IMR-90 (cell line): ENCODE measurements at regions not wholly inside any gene's neighbourhood (a gene's known extent, or its start where the extent isn't known, plus 50 kb on each side); places are given as distances from the start of the nearest gene placed in this dataset.

Source experiments
- ATAC-seq: fragments of 200-7000 bp; cut with Tn5 transposase; 2 replicates; pipeline ENCODE4 v1.9.1; 2020; ENCODE audit warnings: low read depth, mild to moderate bottlenecking, moderate library complexity
- BruUV-seq: library from RNA; stranded (reverse); fragments of 400-500 nt; replicated peaks from 2 replicates; lab custom pipeline; 2021; lab: Mats Ljungman, UMichigan
- CTCF ChIA-PET: fragments of 300-600 bp; formaldehyde crosslinking; extraction: SDS; loops from one replicate; lab custom pipeline; 2021; ENCODE audit warnings: antibody characterized with exemption; lab: Yijun Ruan, JAX
- POLR2A ChIA-PET: fragments of 300-600 bp; sonication (Branson Sonifier 250); formaldehyde crosslinking; loops from one replicate; lab custom pipeline; 2022; ENCODE audit warnings: antibody characterized with exemption; ENCODE audit not compliant: unreplicated experiment; lab: Charles Lee
- DNase-seq: peaks from one replicate; pipeline ENCODE4 v3.0.0; 2013
- H2AFZ ChIP-seq: replicated peaks from 2 replicates; pipeline ENCODE3; 2013; ENCODE audit warnings: low read length, mild to moderate bottlenecking; ENCODE audit not compliant: poor library complexity
- H2AK5ac ChIP-seq: 2 replicates; pipeline ENCODE4 v1.6.1; 2013; ENCODE audit warnings: low read depth, low read length, inconsistent platforms
- H2AK9ac ChIP-seq: replicated peaks from 2 replicates; pipeline ENCODE3; 2013; ENCODE audit warnings: mild to moderate bottlenecking, low read depth, low read length, moderate library complexity; ENCODE audit not compliant: poor library complexity
- H2BK120ac ChIP-seq: 2 replicates; pipeline ENCODE4 v1.6.1; 2013; ENCODE audit warnings: low read depth, low read length, inconsistent platforms
- H2BK15ac ChIP-seq: 3 replicates; pipeline ENCODE4 v1.6.1; 2013; ENCODE audit warnings: low read depth, low read length, inconsistent platforms
- H2BK20ac ChIP-seq: 2 replicates; pipeline ENCODE4 v1.6.1; 2013; ENCODE audit warnings: low read depth, mild to moderate bottlenecking, inconsistent platforms, low read length, moderate library complexity
- H2BK5ac ChIP-seq: 2 replicates; pipeline ENCODE4 v1.6.1; 2013; ENCODE audit warnings: mild to moderate bottlenecking, low read depth, low read length, inconsistent platforms; ENCODE audit not compliant: poor library complexity, severe bottlenecking
- H3K14ac ChIP-seq: replicated peaks from 2 replicates; pipeline ENCODE4 v1.6.1; 2013; ENCODE audit warnings: low read depth, low read length, inconsistent platforms
- H3K18ac ChIP-seq: 2 replicates; pipeline ENCODE4 v1.6.1; 2013; ENCODE audit warnings: low read depth, low read length, control low read depth
- H3K23ac ChIP-seq: 2 replicates; pipeline ENCODE4 v1.6.1; 2013; ENCODE audit warnings: low read depth, low read length, inconsistent platforms
- H3K27ac ChIP-seq: 2 replicates; pipeline ENCODE4 v1.5.1; 2013; ENCODE audit warnings: mild to moderate bottlenecking, control low read depth, low read length; ENCODE audit not compliant: insufficient read depth
- H3K27me3 ChIP-seq: 2 replicates; pipeline ENCODE4 v1.6.1; 2013; ENCODE audit warnings: low read length; ENCODE audit not compliant: control insufficient read depth, insufficient read depth
- H3K36me3 ChIP-seq: 2 replicates; pipeline ENCODE4 v1.6.1; 2013; ENCODE audit warnings: low read length, mixed read lengths; ENCODE audit not compliant: control insufficient read depth, insufficient read depth
- H3K4ac ChIP-seq: 2 replicates; pipeline ENCODE4 v1.6.1; 2013; ENCODE audit warnings: low read depth, low read length, inconsistent platforms
- H3K4me1 ChIP-seq: 2 replicates; pipeline ENCODE4 v1.6.1; 2013; ENCODE audit warnings: low read length, mixed read lengths; ENCODE audit not compliant: control insufficient read depth, insufficient read depth
- H3K4me2 ChIP-seq: 2 replicates; pipeline ENCODE4 v1.6.1; 2013; ENCODE audit warnings: low read depth, mild to moderate bottlenecking, control low read depth, low read length, moderate library complexity
- H3K4me3 ChIP-seq: 2 replicates; pipeline ENCODE4 v1.5.1; 2013; ENCODE audit warnings: low read depth, mild to moderate bottlenecking, control low read depth, low read length, moderate library complexity; ENCODE audit not compliant: insufficient read depth
- H3K56ac ChIP-seq: 2 replicates; pipeline ENCODE4 v1.6.1; 2013; ENCODE audit warnings: low read length, inconsistent platforms; ENCODE audit not compliant: insufficient read depth; ENCODE audit errors: extremely low read depth
- H3K79me1 ChIP-seq, 2 experiments: 2 replicates each; pipeline ENCODE4 v1.6.1; 2013; ENCODE audit warnings: low read length in 2 of 2, inconsistent platforms in 1 of 2, low read depth in 1 of 2
- H3K9ac ChIP-seq: 2 replicates; pipeline ENCODE4 v1.6.1; 2013; ENCODE audit warnings: low read depth, low read length, control low read depth
- H3K9me1 ChIP-seq: 2 replicates; pipeline ENCODE4 v1.6.1; 2013; ENCODE audit warnings: low read length, inconsistent platforms; ENCODE audit not compliant: insufficient read depth
- H3K9me3 ChIP-seq: 2 replicates; pipeline ENCODE4 v1.6.1; 2013; ENCODE audit warnings: low read length; ENCODE audit not compliant: control insufficient read depth, insufficient read depth
- H4K20me1 ChIP-seq: 2 replicates; pipeline ENCODE4 v1.6.1; 2013; ENCODE audit warnings: low read length, inconsistent platforms; ENCODE audit not compliant: insufficient read depth
- H4K5ac ChIP-seq: 2 replicates; pipeline ENCODE4 v1.6.1; 2013; ENCODE audit warnings: mild to moderate bottlenecking, low read depth, low read length, control low read depth
- H4K8ac ChIP-seq, 2 experiments: 2 replicates each; pipeline ENCODE4 v1.6.1; 2013; ENCODE audit warnings: low read depth in 2 of 2, low read length in 2 of 2, control low read depth in 1 of 2, inconsistent platforms in 1 of 2
- H4K91ac ChIP-seq: 2 replicates; pipeline ENCODE4 v1.6.1; 2013; ENCODE audit warnings: low read depth, low read length, inconsistent platforms; ENCODE audit not compliant: insufficient read depth
- BHLHE40 ChIP-seq: fragments of 150-350 bp; IDR thresholded peaks from 2 replicates; pipeline ENCODE4 v1.6.1; 2016; ENCODE audit warnings: mild to moderate bottlenecking, low read depth, low read length
- CEBPB ChIP-seq: IDR thresholded peaks from 2 replicates; pipeline ENCODE4 v1.6.1; 2012; ENCODE audit warnings: low read depth, low read length, improper control_type of control experiment
- CTCF ChIP-seq: conservative IDR thresholded peaks from 2 replicates; pipeline ENCODE4 v1.5.1; 2012; ENCODE audit warnings: mild to moderate bottlenecking, low read depth, low read length, improper control_type of control experiment
- MAFK ChIP-seq: IDR thresholded peaks from 2 replicates; pipeline ENCODE4 v1.6.1; 2012; ENCODE audit warnings: low read depth, low read length, improper control_type of control experiment
- MXI1 ChIP-seq: IDR thresholded peaks from 2 replicates; pipeline ENCODE4 v1.6.1; 2012; ENCODE audit warnings: low read depth, mild to moderate bottlenecking, low read length, moderate library complexity, borderline replicate concordance
- RCOR1 ChIP-seq: IDR thresholded peaks from 2 replicates; pipeline ENCODE4 v1.6.1; 2012; ENCODE audit warnings: mild to moderate bottlenecking, low read length, improper control_type of control experiment; ENCODE audit not compliant: insufficient replicate concordance
- RFX5 ChIP-seq: IDR thresholded peaks from 2 replicates; pipeline ENCODE4 v1.8.0; 2012; ENCODE audit warnings: low read depth, mild to moderate bottlenecking, low read length, moderate library complexity
- USF2 ChIP-seq: fragments of 150-350 bp; IDR thresholded peaks from 2 replicates; pipeline ENCODE4 v1.6.1; 2017; ENCODE audit warnings: mild to moderate bottlenecking, antibody characterized with exemption, low read length, low read depth
- WGBS, 2 experiments: methylation state at CpG; one replicate each; pipeline versions ENCODE4 v1.1.5 to v1.1.7; 2013; ENCODE audit warnings: missing lambda C conversion rate in 2 of 2; ENCODE audit not compliant: insufficient read length in 1 of 2; ENCODE audit errors: extremely low coverage in 2 of 2; 5-methylcytosine and 5-hydroxymethylcytosine counted together
- dilution Hi-C: fragments of 300-500 bp; cut with HindIII; formaldehyde crosslinking; loops from one replicate; pipeline ENCODE4 v1.14.3; 2018; ENCODE audit warnings: low sequenced_read_pairs; ENCODE audit not compliant: unreplicated experiment
- in situ Hi-C: fragments of 300-500 bp; cut with MboI; formaldehyde crosslinking; loops from 3 replicates; pipeline ENCODE4 v1.14.3; 2019; ENCODE audit warnings: low sequenced_read_pairs, inconsistent platforms, mixed read lengths
- intact Hi-C: fragments of 100-400 bp; cut with micrococcal nuclease; formaldehyde crosslinking; loops from 2 replicates; pipeline ENCODE4 v1.10.0; 2022

GRCh38 chr2:220736778-220737177, 835.3 kb downstream of the EPHA4 start:
- POLR2A ChIA-PET: no interaction called here
- no peaks in the 10 kb centered on the region for H3K27me3 ChIP-seq
- H3K4me3 ChIP-seq: no peak overlapping the region
- H2AK9ac ChIP-seq: no peak overlapping the region
- no CpG with 5 or more reads among the region's 4 CpGs for WGBS, 2 experiments
- H2AK5ac ChIP-seq: no peak overlapping the region
- no peak overlapping the region for H3K23ac ChIP-seq
- no peak overlapping the region for H3K56ac ChIP-seq
- H3K14ac ChIP-seq: no peak overlapping the region
- TF ChIP-seq CTCF (no peak), RCOR1 (no peak), MXI1 (no peak), USF2 (peak; percentile 29; the same call in 1 of the 2 replicates), CEBPB (no peak), BHLHE40 (no peak), MAFK (no peak), RFX5 (no peak)
- dilution Hi-C loops (no loop called here), in situ Hi-C loops (no loop called here), intact Hi-C loops (no loop called here)
- H3K4me2 ChIP-seq: no peak overlapping the region
- H2BK15ac ChIP-seq: 0 out of 3 replicates have a peak overlapping the region, but pooled peaks have one; percentile 40
- H4K20me1 ChIP-seq: no peaks in the 10 kb centered on the region
- no peak overlapping the region for H2BK20ac ChIP-seq
- no peaks in the 10 kb centered on the region for H3K79me1 ChIP-seq
- no peak overlapping the region for H4K5ac ChIP-seq
- ATAC-seq (no peak), DNase-seq (peak; percentile 3)
- no peaks in the 10 kb centered on the region for H3K36me3 ChIP-seq
- H3K4me1 ChIP-seq: no peaks in the 10 kb centered on the region
- H3K4ac ChIP-seq: no peak overlapping the region
- H3K9me3 ChIP-seq: no peaks in the 10 kb centered on the region
- no peak overlapping the region for H3K9ac ChIP-seq
- BruUV-seq: no TSS peak
- H4K8ac ChIP-seq: no peak overlapping the region
- no peaks in the 10 kb centered on the region for H3K9me1 ChIP-seq
- H2BK120ac ChIP-seq: no peak overlapping the region
- CTCF ChIA-PET: no interaction called here
- no peak overlapping the region for H3K27ac ChIP-seq
- H2AFZ ChIP-seq: no peak overlapping the region
- H3K18ac ChIP-seq: no peak overlapping the region
- H2BK5ac ChIP-seq: no peak overlapping the region
- H4K91ac ChIP-seq: no peak overlapping the region
